Spleen (tissue), 7 donors: ENCODE measurements at regions not wholly inside any gene's neighbourhood (a gene's known extent, or its start where the extent isn't known, plus 50 kb on each side); places are given as distances from the start of the nearest gene placed in this dataset.

Experiments
- CTCF ChIP-seq, 11 experiments: fragments of 200-600 bp in 7 of 11; fragments of 450-650 bp in 4 of 11; sonication (generic) in 4 of 11; IDR thresholded peaks in 8 of 11; conservative IDR thresholded peaks in 3 of 11; 1 replicate in 7 of 11; 2 replicates in 4 of 11; pipeline versions ENCODE4 v1.4.0 to v1.8.0; 2016 to 2021; ENCODE audit warnings: antibody characterized with exemption in 11 of 11, inconsistent platforms in 4 of 11, mild to moderate bottlenecking in 1 of 11
- POLR2A ChIP-seq, 3 donors: fragments of 450-650 bp; IDR thresholded peaks; one replicate each; pipeline ENCODE4 v1.5.1; 2017; ENCODE audit warnings: antibody characterized with exemption in 3 of 3, mild to moderate bottlenecking in 1 of 3
- donor health status: DM: no; HTN: no; CAD: no; lungs with moderate emphysema.
- donor health status: DM: no; HTN: no; CAD: no.
- donor health status: DM: no; HTN: no; CAD: no.

GRCh38 chr2:12043131-12043530 lies 296.7 kb downstream of the LPIN1 start:
- TF ChIP-seq POLR2A (IDR thresholded peaks at IDR 0.05) (no peak), CTCF (IDR thresholded peaks at IDR 0.05 in 8 of 11, conservative IDR thresholded peaks at IDR 0.05 in 3 of 11) (no peak)
